HEK293 (cell line): ENCODE measurements at regions not wholly inside any gene's neighbourhood (a gene's known extent, or its start where the extent isn't known, plus 50 kb on each side); places are given as distances from the start of the nearest gene placed in this dataset.

Experiments
- AEBP2 ChIP-seq: fragments of 450-650 bp; formaldehyde crosslinking; IDR thresholded peaks from 2 replicates; pipeline ENCODE4 v1.5.1; 2016; ENCODE audit warnings: missing biosample characterization, missing genetic modification characterization, borderline replicate concordance
- KLF17 ChIP-seq: fragments of 450-650 bp; formaldehyde crosslinking; IDR thresholded peaks from 2 replicates; pipeline ENCODE4 v1.5.1; 2016; ENCODE audit warnings: missing biosample characterization, missing genetic modification characterization
- MEIS1 ChIP-seq: sonication (generic); formaldehyde crosslinking; IDR thresholded peaks from 2 replicates; pipeline ENCODE4 v1.8.1; 2022; ENCODE audit warnings: missing genetic modification reagents, mild to moderate bottlenecking, borderline replicate concordance
- TCF7L2 ChIP-seq: IDR thresholded peaks from 2 replicates; pipeline ENCODE4 v1.6.1; 2011; ENCODE audit warnings: low read depth, mild to moderate bottlenecking, inconsistent platforms, low read length, moderate library complexity, borderline replicate concordance
- ZBTB11 ChIP-seq: fragments of 450-650 bp; formaldehyde crosslinking; conservative IDR thresholded peaks from 2 replicates; pipeline ENCODE4 v1.5.1; 2016; ENCODE audit warnings: low read depth, missing biosample characterization, missing genetic modification characterization
- ZFP69B ChIP-seq: fragments of 450-650 bp; formaldehyde crosslinking; IDR thresholded peaks from 2 replicates; pipeline ENCODE4 v1.5.1; 2016; ENCODE audit warnings: missing biosample characterization, missing genetic modification characterization
- ZNF623 ChIP-seq: fragments of 450-650 bp; formaldehyde crosslinking; IDR thresholded peaks from 2 replicates; pipeline ENCODE4 v1.5.1; 2016; ENCODE audit warnings: missing biosample characterization, missing genetic modification characterization
- ZSCAN30 ChIP-seq: fragments of 450-650 bp; IDR thresholded peaks from 2 replicates; pipeline ENCODE4 v1.5.1; 2018; ENCODE audit warnings: missing biosample characterization, mild to moderate bottlenecking, missing genetic modification characterization, moderate library complexity
- TF ChIP-seq, protein P1 (sequence below): fragments of 450-650 bp; formaldehyde crosslinking; IDR thresholded peaks from 2 replicates; pipeline ENCODE4 v1.5.1; 2016; ENCODE audit warnings: missing biosample characterization, missing genetic modification characterization
- TF ChIP-seq, protein P2 (sequence below): fragments of 450-650 bp; formaldehyde crosslinking; IDR thresholded peaks from 2 replicates; pipeline ENCODE4 v1.5.1; 2016; ENCODE audit warnings: missing biosample characterization, missing genetic modification characterization

GRCh38 chr2:88836351-88836750, 144.9 kb downstream of the RPIA start:
- TF ChIP-seq ZFP69B (tag by site-specific recombination) (no peak), TCF7L2 (no peak), MEIS1 (CRISPR knock-in tag) (no peak), ZSCAN30 (tag by site-specific recombination) (no peak), ZBTB11 (tag by site-specific recombination) (no peak), ZNF623 (tag by site-specific recombination) (no peak), AEBP2 (no peak), KLF17 (tag by site-specific recombination) (no peak)
- TF ChIP-seq, protein P1, sequence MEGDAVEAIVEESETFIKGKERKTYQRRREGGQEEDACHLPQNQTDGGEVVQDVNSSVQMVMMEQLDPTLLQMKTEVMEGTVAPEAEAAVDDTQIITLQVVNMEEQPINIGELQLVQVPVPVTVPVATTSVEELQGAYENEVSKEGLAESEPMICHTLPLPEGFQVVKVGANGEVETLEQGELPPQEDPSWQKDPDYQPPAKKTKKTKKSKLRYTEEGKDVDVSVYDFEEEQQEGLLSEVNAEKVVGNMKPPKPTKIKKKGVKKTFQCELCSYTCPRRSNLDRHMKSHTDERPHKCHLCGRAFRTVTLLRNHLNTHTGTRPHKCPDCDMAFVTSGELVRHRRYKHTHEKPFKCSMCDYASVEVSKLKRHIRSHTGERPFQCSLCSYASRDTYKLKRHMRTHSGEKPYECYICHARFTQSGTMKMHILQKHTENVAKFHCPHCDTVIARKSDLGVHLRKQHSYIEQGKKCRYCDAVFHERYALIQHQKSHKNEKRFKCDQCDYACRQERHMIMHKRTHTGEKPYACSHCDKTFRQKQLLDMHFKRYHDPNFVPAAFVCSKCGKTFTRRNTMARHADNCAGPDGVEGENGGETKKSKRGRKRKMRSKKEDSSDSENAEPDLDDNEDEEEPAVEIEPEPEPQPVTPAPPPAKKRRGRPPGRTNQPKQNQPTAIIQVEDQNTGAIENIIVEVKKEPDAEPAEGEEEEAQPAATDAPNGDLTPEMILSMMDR (tag by site-specific recombination) = no peak
- TF ChIP-seq, protein P2, sequence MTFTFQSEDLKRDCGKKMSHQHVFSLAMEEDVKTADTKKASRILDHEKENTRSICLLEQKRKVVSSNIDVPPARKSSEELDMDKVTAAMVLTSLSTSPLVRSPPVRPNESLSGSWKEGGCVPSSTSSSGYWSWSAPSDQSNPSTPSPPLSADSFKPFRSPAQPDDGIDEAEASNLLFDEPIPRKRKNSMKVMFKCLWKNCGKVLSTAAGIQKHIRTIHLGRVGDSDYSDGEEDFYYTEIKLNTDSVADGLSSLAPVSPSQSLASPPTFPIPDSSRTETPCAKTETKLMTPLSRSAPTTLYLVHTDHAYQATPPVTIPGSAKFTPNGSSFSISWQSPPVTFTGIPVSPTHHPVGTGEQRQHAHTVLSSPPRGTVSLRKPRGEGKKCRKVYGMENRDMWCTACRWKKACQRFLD (tag by site-specific recombination) = no peak
